ENCODE measurements at regions not wholly inside any gene's neighbourhood (a gene's known extent, or its start where the extent isn't known, plus 50 kb on each side); places are given as distances from the start of the nearest gene placed in this dataset.

DNA sequence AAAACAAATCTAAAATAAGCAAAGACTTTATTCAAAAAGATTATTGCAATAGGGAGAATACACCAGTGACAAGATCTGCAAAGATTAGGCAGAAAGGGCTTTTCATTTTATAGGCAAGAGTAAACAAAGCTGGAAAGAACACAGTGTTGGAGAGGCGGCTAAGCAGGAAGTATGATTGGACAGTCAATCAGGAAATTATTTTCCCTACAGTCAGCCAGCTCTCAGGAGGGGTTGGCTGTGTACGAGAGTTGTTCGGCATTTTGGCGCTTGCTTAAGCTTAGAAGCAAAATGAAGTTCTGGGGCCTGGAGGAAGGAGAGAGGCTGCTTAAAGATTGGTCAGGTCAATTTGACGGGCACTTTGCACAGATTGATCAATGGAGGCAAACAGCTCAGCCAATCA is 1030.5 kb downstream of the TLE4 start:
- no peak for ATAC-seq
- Histone ChIP-seq H3K27me3 (ENCODE audit: control insufficient read depth, insufficient read depth, low read length) (no peaks in the 10 kb centered on the region), H3K4me3 (ENCODE audit: low read depth in 2 of 2, low read length in 2 of 2) (no peak overlapping the region), H3K9me3 (ENCODE audit: control insufficient read depth, insufficient read depth, low read depth, low read length) (no peaks in the 10 kb centered on the region), H3K27ac (ENCODE audit: low read length) (no peak overlapping the region), H3K36me3 (ENCODE audit: control insufficient read depth, insufficient read depth, low read length) (no peaks in the 10 kb centered on the region; the same call in 1 of the 2 replicates), H3K4me1 (ENCODE audit: control insufficient read depth, insufficient read depth, low read length) (no peaks in the 10 kb centered on the region)
- TF ChIP-seq SIN3A (IDR thresholded peaks at IDR 0.05; ENCODE audit: borderline replicate concordance, insufficient read depth, low read depth, low read length) = no peak
- no peak for TF ChIP-seq POLR2AphosphoS5 (IDR thresholded peaks at IDR 0.05; ENCODE audit: low read depth, low read length)
- no peak for TF ChIP-seq TCF7L2 (IDR thresholded peaks at IDR 0.05; ENCODE audit: low read depth, low read length)
- TF ChIP-seq, protein P1, sequence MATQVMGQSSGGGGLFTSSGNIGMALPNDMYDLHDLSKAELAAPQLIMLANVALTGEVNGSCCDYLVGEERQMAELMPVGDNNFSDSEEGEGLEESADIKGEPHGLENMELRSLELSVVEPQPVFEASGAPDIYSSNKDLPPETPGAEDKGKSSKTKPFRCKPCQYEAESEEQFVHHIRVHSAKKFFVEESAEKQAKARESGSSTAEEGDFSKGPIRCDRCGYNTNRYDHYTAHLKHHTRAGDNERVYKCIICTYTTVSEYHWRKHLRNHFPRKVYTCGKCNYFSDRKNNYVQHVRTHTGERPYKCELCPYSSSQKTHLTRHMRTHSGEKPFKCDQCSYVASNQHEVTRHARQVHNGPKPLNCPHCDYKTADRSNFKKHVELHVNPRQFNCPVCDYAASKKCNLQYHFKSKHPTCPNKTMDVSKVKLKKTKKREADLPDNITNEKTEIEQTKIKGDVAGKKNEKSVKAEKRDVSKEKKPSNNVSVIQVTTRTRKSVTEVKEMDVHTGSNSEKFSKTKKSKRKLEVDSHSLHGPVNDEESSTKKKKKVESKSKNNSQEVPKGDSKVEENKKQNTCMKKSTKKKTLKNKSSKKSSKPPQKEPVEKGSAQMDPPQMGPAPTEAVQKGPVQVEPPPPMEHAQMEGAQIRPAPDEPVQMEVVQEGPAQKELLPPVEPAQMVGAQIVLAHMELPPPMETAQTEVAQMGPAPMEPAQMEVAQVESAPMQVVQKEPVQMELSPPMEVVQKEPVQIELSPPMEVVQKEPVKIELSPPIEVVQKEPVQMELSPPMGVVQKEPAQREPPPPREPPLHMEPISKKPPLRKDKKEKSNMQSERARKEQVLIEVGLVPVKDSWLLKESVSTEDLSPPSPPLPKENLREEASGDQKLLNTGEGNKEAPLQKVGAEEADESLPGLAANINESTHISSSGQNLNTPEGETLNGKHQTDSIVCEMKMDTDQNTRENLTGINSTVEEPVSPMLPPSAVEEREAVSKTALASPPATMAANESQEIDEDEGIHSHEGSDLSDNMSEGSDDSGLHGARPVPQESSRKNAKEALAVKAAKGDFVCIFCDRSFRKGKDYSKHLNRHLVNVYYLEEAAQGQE (IDR thresholded peaks at IDR 0.05; ENCODE audit: insufficient read depth in 1 of 2, low read depth in 2 of 2, low read length in 1 of 2) = no peak
- TF ChIP-seq, protein P2, sequence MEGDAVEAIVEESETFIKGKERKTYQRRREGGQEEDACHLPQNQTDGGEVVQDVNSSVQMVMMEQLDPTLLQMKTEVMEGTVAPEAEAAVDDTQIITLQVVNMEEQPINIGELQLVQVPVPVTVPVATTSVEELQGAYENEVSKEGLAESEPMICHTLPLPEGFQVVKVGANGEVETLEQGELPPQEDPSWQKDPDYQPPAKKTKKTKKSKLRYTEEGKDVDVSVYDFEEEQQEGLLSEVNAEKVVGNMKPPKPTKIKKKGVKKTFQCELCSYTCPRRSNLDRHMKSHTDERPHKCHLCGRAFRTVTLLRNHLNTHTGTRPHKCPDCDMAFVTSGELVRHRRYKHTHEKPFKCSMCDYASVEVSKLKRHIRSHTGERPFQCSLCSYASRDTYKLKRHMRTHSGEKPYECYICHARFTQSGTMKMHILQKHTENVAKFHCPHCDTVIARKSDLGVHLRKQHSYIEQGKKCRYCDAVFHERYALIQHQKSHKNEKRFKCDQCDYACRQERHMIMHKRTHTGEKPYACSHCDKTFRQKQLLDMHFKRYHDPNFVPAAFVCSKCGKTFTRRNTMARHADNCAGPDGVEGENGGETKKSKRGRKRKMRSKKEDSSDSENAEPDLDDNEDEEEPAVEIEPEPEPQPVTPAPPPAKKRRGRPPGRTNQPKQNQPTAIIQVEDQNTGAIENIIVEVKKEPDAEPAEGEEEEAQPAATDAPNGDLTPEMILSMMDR (IDR thresholded peaks at IDR 0.05) = no peak
- no peak for DNase-seq (ENCODE audit: low read depth, low spot score)
- ChIA-PET CTCF (no interaction called here), POLR2A (no interaction called here)
- in situ Hi-C loops (cut with HindIII; ENCODE audit: low pct_unique_long_range_greater_than_20kb, low sequenced_read_pairs) = no loop called here
- BruUV-seq (replicated peaks) = no TSS peak
- intact Hi-C loops (cut with micrococcal nuclease; ENCODE audit: unreplicated experiment) = no loop called here

DNA sequence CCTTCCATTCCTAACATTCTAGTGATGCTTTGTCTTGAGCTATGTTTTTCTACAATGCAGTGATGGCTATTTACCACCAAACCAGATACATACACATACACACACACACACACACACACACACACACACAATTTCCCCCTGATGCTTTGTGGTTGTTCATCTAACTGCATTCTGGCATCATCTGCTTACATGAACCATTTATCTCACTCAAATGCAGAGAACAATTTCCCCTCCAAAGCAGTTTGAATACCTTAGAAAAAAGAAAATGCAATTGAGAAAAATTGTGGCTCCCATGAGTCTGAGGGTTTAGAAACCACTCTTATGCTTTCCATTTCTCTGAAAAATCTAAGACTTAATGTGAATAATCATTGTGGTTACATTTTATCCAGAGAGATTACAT is 1024.8 kb downstream of the TLE4 start:
- Histone ChIP-seq H3K4me1 (ENCODE audit: control insufficient read depth, insufficient read depth, low read length) (no peaks in the 10 kb centered on the region), H3K27ac (ENCODE audit: low read length) (no peak overlapping the region), H3K36me3 (ENCODE audit: control insufficient read depth, insufficient read depth, low read length) (no peaks in the 10 kb centered on the region; the same call in 1 of the 2 replicates), H3K4me3 (ENCODE audit: low read depth in 2 of 2, low read length in 2 of 2) (no peak overlapping the region), H3K27me3 (ENCODE audit: control insufficient read depth, insufficient read depth, low read length) (no peaks in the 10 kb centered on the region), H3K9me3 (ENCODE audit: control insufficient read depth, insufficient read depth, low read depth, low read length) (no peaks in the 10 kb centered on the region)
- ATAC-seq (no peak), DNase-seq (ENCODE audit: low read depth, low spot score) (no peak)
- no peak for TF ChIP-seq POLR2AphosphoS5 (IDR thresholded peaks at IDR 0.05; ENCODE audit: low read depth, low read length)
- TF ChIP-seq, protein P1 (IDR thresholded peaks at IDR 0.05; ENCODE audit: insufficient read depth in 1 of 2, low read depth in 2 of 2, low read length in 1 of 2) = no peak
- TF ChIP-seq, protein P2 (IDR thresholded peaks at IDR 0.05) = no peak
- no peak for TF ChIP-seq SIN3A (IDR thresholded peaks at IDR 0.05; ENCODE audit: borderline replicate concordance, insufficient read depth, low read depth, low read length)
- TF ChIP-seq TCF7L2 (IDR thresholded peaks at IDR 0.05; ENCODE audit: low read depth, low read length) = no peak
- in situ Hi-C loops (cut with HindIII; ENCODE audit: low pct_unique_long_range_greater_than_20kb, low sequenced_read_pairs) = no loop called here
- POLR2A ChIA-PET = no interaction called here
- intact Hi-C loops (cut with micrococcal nuclease; ENCODE audit: unreplicated experiment) = no loop called here
- no TSS peak for BruUV-seq (replicated peaks)
- CTCF ChIA-PET = no interaction called here

Data from Panc1 (cell line).